HG03025 (cell line): ENCODE measurements at regions not wholly inside any gene's neighbourhood (a gene's known extent, or its start where the extent isn't known, plus 50 kb on each side); places are given as distances from the start of the nearest gene placed in this dataset.

Experiments used
- ATAC-seq: cut with Tn5 transposase; IDR thresholded peaks from one replicate; pipeline ENCODE4 v1.9.1; 2021; ENCODE audit warnings: mild to moderate bottlenecking, moderate library complexity; ENCODE audit not compliant: unreplicated experiment, low FRiP score

DNA sequence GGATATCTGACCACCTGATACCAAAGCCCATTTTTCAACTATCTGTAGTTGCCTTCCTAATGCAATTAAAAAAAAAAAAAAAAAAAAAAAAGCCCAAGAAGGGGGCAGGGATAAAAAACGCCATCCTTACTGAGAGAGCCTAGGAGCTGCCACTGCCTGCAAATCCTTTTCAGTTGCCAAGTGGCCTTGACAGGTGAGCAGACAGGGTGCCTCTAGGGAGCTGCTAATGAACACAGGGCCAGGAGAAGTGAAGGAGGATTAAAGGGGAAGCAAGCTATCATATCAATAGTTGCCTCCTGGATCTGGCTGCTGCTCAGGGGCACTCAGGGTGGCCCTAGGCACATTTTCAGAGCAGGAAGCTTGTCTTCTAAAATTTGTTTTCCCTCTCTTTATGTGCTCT, 547.4 kb downstream of the TLE1 start:
- no peak for ATAC-seq

DNA sequence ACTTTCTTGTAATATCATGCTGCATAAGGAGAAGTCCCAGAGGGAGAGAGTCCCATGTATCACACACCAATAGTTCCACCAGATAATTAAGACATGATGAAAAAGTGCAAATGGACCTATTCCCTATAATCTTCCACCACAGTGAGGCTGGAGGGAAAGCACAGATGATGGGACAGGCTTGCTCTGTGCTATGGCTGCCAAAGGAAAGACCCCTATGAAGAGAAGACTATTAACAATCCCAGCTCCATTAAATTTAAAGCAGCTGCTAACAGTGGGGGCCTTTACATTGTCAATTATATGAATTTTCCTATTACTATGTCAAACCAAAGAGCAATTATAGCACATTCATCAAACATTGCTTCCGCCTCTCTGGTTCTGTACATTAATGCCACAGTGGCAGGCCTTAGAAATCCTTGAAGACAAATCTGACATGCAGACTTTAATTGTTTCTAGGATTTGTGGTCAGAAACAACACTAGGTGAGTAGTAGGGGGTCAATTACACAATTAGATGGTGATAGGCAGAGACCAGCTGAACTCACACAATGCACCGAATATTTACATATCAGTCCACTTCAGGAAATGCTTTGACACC, 551.3 kb downstream of the TLE1 start:
- no peak for ATAC-seq

DNA sequence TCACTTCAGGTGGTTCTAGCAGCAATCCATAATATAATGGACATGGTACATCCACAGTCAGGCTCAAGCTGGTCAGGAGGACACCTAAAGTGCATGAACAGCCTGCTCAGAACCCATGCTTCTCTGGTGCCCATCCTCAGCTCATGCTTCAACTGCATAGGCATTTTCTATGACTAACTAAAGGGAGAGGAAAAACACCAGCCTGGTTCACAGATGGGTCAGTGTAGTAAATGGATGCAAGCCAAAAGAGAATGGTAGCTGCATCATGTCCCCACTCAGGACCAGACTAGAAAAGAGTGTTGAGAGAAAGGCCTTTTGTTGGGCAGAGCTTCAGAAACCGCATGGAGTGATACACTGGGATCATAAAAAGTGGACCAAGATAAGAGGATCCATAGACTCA, 556.6 kb downstream of the TLE1 start:
- ATAC-seq, result no peak

DNA sequence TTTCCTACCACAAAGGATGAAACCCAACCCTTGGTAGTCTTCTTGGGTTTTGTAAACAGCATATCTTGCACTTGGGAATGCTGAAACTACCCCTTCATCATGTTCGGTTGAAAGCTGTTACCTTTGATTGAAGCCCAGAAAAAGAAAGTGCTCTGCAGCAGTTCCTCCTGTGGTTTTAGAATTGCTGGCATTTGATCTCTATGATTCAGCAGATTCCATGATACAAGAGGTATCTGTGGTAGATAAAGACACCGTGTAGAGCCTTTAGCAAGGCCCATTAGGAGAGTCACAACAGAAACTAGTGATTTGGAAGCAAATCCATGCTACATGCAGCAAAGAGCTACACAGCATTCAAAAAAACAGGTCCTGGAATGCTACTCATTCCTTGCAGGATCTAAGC, 557.0 kb downstream of the TLE1 start:
- ATAC-seq, result no peak

DNA sequence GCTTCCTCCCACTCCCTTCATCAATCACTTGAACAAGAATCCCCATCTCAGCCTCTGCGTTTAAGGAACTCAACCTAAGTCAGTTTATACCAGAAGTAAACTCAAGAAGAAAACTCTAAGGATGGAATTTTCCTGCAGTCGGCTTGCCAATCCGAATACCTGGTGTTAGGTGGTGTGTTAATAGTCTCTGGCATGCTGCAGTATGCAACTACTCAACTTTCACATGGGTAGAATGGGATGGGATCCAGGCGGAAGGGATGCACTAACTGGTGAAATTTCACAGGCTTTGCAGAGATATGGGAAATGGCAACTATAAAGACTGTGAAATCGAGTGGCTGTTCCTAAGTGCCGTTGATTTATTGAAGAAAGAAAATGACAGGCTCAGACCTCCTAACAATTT, 560.6 kb downstream of the TLE1 start:
- no peak for ATAC-seq

DNA sequence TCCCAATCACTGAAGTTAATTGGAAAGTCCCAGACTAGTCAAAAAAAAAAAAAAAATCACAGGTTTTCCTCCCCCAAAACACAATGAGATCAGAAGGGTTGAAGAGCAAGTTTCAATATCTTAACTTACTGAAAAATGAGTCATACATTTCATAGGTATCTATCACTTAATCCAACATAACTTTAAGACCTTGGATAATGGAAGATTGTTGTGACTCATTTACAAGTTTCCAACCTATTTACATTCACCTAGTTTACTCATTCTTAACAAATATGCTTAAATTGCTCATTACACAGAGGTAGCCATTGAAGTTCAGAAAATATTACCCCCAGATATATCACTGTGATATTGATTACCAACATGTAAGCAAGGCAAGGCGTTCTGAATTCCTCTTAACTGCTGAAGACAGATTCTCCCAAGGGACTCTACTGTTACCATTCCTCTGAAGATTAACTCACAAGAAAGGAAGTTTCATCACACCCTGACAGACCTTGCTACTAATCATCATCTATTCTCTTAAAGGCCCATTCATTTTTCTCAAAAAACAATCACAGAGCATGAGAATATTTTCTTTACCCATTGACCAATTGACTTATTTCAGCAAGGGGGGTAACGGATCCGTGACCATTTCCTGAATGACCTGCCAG, 563.8 kb downstream of the TLE1 start:
- ATAC-seq, result no peak

DNA sequence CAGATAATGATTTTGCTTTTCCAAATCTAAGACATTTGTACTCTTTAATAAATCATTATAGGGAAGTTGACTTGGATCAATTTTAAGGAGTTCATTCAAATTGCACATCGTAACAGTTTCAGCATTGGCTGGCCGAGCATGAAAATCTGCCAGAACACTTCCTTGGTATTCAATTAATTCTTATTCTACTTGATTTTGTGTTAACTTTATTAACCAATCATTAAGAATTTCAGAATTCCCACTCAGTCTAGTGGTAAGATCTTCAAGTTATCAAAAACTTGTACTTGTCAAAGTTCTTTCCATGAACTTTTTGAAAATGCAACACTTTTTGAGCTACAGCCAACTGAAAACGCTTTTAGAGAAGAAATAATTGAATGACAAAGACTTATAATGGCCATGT, 565.8 kb downstream of the TLE1 start:
- ATAC-seq, result no peak

DNA sequence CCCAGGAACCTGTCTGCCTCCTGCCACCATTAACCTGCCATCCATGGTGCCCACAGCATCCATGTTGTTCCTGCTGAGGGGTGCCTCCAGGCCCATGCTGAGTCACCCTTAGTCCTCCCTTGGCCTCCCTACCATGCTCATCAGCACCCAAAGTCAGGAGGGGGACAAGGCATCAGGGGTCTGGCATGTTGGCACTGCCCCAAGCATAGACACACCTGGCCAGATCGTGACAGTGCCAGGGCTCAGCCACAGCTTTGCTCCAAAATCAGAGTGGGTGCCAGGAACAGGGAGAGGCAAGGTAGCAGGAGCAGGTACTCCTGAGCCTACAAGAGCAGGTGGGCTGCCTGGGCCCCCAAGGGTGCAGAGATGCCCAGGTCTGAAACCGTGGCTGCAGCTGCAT, 566.6 kb downstream of the TLE1 start:
- no peak for ATAC-seq

DNA sequence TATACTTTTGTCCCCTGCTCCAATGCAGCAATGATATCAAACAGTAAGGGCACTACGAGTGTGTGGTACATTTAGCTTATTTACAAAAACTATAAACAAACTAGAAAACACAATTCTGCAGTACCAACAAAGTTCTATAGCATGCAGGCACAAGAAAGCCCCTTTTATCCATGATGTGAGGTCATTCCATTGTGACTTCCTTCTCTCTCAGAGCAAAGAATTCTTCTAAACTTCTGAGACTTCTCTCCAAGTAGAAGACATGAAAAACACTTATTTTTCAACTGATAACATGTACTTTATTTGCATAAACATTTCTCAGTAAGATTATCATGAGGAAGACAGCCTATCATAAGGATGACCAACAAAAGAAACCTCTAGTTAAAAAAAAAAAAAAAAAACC, 569.8 kb downstream of the TLE1 start:
- no peak for ATAC-seq

DNA sequence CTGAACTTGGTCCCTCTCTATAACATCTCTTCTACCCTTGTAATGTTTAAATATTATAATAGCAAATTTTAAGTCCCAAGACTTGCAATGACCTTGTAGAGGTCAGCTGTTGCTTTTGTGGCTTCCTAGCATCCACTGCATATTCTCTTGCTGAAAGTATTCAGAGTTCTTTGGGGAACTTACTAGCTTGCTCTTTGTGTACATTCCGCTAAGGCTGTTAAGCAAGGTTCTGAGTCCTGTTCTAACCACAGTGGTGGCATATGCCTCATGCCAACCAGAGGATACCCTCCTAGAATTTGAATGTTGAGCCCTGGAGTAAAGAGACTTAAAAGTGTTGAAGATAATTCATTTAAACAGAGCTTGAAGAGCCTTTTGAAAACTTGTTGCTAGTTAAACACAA, 570.9 kb downstream of the TLE1 start:
- ATAC-seq, result no peak

DNA sequence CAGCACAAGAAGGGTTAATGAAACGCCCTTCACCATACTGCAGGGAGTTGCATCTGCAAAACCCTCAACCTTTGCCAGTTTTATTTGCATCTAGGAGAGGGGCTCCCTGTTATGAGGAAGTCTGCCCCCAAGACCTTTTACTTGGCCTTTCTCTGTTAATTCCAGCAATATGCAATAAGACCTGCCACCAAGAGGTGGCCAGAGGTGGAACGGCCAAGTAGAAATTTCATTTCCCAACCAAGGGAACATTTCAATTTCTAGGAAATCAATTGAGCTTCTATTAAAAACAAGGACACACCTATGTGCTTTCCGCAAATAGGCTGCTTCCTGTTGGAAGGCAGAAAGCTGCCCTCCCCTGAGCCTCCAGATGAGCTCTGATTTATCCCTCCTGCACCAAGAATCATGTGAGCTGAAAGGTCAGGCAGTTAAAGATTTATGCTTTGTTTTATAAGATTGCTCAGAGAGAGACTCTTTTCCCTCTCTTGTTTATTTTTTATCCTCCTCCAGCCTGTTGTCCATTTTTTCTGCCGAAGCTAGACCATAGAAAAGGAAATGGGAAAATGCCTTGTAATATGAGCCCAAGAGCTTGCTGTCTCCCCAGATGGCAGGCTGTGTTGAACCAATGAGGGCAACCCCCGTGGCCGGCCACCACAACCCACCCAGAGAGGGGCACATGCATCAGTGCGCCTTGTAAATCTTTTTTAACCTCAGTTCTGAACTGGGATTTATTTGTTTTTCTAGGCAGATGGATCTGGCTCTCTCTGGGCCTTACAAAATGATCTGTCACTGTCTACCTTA, 572.8 kb downstream of the TLE1 start:
- ATAC-seq, result no peak

DNA sequence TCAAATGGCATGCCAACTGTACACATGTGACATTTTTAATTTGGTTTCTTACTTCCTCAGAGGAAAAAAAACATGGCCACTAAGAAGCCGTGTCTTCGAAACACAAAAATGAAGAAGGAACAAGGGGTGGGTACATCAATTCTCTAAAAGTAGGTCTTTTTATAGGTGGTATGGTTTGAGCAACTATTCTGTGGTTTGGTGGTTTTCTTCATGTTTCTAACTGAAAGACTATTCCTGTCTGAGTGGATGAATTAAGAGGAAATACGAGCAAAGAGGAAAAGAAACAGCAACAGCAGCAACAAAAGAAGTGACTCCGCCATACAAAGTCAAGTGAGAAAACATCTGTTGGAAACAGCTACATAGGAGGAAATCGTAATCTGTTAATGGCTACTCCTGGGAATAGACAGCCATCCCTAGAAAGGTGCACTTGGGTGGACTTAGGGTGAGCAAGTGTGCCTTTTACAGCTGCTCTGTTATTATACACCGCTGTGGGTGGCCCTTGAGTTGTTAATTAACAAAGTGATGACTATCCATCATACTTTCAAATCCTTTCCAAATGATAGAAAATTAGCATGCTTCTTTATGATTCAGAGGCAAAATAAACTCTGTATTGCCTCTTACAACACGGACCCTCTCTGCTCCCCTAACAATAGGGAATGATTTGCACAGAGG, 575.8 kb downstream of the TLE1 start:
- ATAC-seq, result no peak

DNA sequence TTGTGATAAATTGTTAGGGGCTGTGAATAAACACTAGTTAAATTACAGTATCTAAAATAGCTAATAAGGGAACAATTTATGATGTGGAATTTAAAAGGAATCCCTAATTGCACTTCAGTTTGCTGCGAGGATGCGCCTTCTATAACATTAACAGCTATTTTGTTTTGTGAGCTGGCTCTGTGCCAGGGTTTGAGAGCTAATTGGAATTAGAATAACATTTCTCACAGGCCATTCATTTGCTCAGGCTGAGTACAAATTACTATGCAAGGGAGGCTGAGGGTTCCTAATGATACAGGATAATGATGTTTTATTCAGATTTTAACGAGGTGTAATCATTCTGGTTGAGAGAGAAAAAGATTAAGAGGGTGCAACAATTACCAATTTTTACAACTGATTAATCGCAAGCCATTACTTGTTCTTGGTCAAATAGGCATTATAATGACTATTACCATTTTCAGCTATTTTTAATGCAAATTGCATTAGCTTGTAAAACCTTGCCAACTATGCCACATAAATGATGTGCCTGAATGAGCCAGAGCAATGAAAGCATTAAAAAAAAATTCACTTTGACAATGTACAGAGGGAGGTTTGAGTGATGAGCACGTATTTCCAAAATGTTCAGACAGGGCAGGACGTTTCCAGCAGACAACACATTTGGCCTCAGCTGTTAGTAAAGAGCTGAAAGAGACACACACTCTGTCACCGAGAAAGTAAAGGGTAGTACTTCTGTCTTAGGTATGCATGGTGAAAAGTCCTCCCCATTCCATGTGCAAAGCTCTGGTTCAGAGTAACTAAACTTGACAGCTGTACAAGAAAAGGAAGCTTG, 576.5 kb downstream of the TLE1 start:
- no peak for ATAC-seq

DNA sequence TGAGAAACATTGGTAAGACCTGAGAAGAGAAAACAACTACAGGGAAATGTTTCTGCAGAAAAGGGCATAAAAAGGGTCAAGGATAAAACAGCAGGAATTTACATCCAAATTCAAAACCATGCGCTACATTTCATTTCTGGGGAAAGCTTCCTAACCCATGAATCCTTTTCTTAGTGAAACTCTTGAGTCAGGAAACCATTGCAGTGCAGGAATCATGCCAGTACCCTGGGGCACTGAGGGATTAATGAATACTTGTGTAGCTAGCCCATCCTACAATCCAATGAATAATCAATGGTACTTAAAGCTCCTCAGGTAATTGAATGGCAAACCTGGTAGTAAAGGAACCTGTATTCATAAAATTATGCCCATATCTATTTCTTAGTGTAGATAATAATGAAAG, 580.5 kb downstream of the TLE1 start:
- no peak for ATAC-seq

DNA sequence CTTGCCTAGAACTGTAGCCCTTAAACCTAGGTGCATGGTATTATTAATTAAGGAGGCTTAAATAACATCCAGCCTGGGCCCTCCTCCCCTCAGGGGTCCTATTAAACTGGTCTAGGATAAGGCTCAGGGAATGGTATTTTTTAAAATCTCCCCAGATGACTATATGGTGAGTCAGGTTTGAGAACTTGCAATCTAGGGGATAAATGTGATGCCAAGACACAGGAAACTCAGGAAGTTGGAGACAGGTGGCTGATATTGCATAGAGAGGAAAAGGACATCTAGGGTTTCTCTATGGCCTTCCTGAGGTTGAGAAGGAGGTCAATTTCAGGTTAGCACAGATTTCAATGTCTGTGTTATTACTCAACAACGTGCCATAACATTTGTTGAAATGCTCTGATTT, 581.0 kb downstream of the TLE1 start:
- ATAC-seq, result no peak

DNA sequence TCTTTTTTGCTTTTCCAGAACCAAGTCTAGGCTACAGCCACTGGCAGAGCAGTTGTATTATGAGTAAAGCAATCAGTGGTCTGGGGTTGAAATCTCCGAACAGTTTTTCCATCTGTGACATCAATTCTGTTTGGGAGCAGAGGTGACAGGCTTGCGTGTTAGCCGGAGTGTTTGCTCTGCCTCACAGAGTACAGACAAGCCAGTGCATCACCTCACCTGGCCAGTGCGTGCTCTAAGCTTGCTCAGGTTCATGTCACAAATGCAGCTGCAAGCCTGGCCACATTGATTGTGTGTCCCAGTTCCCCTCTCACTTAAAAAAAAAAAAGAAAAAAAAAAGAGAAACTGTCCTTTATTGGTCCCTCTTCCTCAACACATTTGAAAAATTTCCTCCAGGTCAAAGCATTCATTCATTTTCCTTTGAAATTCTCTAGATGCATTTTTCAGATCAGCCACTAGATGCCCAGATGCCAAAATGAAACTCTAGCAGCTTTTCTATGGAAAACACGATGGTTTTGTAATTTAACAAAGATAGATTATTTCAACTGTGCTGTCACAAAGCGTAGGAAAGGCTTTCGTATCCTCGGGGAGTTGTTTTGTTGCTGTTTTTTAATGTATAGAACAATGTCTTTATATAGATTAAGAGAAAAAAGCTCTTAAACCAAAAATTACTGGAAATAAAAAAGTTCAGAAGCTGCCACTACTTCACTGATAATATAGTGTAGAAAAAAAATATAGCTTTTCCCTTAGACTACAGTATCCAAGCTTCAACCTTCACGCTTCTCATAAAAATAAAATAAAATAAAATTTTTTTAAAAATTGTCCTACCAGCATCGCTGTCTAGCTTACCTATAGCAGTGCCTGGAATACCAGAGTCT, 585.5 kb downstream of the TLE1 start:
- ATAC-seq, result no peak

DNA sequence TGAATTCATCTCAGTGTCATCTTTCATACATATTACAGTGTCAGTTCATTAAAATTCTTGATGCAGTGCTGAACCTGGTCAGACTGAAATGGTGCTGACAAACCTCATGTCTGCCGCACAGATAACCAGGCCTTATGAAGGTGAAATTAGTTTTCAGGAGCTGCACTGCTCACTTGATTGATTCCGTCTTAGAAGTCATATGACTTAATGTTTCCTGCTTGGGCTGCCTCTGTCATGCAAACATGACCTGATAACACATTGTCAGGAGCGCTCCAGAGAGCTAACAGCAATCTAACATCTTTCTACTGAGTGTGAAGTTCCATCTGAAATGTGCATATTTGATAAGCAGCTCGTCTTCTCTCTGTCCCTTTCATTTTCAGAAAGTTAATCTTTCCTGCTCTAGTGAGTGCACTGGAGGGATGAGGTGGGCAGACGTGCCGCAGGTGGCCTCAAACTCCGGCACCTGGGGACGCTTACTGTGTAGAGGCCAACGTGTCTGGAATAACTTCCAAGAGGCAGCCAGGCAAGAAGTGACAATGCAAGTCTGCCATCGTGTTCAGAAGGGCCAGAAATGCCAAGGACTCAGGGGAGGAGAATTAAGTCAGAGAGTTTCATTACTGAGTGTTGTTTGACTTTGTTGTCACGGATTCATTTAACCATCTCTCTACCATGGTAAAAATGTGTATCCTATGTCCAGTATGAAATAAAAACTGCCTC, 592.1 kb downstream of the TLE1 start:
- ATAC-seq, result no peak

DNA sequence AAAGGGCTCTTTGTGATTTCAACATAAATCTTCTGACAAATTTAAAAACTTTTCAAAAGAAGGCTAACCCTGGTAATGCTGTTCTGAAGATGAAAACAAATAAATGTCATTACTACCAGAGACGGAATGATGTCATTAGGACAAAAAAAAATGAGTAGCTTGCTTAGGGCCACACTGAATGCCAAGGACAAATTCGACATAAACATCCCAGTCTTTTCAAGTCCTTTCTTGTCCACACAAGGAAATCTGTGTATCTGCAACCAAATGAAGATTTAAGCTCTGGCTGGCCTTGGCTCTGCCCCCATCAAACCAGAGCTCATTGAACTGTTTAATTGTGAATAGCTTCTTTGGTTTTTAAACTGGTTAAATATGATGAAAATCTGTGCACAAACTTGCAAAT, 592.7 kb downstream of the TLE1 start:
- no peak for ATAC-seq

DNA sequence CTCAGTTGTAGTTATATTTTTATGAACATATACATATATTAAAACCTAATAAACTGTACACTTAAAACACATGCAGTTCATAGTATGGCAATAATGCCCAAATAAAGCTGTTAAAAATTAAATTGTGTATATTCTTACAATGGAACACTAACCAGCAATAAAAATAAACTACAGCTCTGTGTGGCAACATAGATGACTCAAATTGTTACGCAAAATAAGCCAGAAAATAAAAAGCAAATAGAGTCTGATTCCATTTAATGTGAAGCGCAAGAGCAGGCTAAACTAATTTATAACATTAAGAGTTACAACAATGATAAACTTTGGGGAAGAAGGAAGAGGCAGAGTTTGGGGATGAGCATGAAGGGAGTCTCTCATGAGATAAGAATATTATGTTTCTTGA, 597.3 kb downstream of the TLE1 start:
- no peak for ATAC-seq
